HG03565 (cell line): ENCODE measurements at regions not wholly inside any gene's neighbourhood (a gene's known extent, or its start where the extent isn't known, plus 50 kb on each side); places are given as distances from the start of the nearest gene placed in this dataset.

Experiments
- ATAC-seq: cut with Tn5 transposase; IDR thresholded peaks from one replicate; pipeline ENCODE4 v1.9.1; 2021; ENCODE audit warnings: mild to moderate bottlenecking, moderate library complexity; ENCODE audit not compliant: unreplicated experiment

- ATAC-seq: no peak
Measured at GRCh38 chr18:64893349-64893748, 744.5 kb upstream of the LINC00305 start.

DNA sequence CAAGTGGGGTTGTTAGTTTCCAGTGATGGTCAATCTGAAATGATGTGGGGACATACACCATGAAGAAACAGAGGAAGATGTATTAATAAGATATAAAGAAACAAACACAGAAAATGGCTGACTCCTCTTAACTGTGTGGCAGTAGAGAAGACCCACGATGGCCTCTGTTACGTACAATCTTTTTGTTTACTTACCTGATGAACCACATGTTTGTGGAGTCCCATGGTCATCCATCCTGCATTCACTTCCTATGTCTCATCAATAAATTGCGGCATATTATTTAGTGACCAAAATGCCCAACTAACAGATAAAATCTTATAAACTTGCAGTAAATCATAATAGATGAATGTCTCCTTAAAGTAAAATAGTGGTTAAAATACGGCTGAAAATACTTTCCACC is 740.1 kb upstream of the LINC00305 start:
- ATAC-seq: no peak

DNA sequence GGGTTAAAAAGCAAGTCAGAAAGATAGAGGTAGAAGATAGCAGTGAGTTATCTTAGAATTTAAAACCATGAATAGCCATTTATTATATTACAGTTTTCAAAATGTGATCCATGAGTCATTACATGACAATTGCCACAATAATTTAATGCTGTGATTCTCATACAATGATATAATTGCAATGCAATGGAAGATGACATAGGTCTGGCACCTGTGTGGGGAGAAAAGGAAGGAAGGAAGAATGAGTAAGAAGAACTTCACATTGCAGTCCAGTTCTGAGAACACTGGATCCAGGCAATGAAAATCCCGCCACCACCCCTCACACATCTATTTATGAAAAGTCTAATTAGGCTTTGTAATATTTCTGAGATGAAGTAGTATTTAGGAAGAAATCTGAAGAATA is 738.1 kb upstream of the LINC00305 start:
- ATAC-seq: no peak

- no peak for ATAC-seq
Measured at GRCh38 chr18:64882896-64883295, 734.0 kb upstream of the LINC00305 start.

DNA sequence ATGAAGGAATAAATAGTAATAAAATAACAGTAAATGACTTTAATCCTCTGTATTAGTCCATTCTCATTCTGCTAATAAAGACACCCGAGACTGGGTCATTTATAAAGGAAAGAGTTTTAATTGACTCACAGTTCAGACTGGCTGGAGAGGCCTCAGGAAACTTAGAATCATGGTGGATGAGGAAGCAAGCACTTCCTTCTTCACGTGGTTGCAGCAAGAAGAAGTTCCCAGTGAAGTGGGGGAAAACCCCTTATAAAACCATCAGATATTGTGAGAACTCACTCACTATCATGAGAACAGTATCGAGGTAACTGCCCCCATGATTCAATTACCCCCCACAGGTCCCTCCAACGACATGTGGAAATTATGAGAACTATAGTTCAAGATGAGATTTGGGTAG is 727.9 kb upstream of the LINC00305 start:
- no peak for ATAC-seq

- no peak for ATAC-seq
Measured at GRCh38 chr18:64872710-64873458, 724.0 kb upstream of the LINC00305 start.

GRCh38 chr18:64854112-64854511 is 705.2 kb upstream of the LINC00305 start:
- no peak for ATAC-seq

DNA sequence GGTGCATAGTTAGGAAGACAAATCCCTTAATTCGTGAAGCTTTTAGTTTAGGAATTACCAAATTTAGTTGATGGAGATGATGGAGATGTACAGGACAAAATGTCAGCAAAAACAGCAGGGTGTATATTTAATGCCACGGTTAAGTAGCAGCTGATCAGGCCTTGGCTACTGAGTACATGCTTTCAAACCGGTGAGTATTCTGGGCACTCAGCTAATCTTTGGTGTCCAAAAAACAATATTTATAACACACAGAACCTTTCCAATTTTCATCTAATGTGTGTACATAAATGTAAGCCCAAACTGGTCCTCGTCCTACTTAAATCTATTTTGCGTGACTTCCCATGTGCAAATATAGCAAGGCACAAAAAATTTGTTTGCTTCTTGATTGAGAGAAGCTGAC is 703.4 kb upstream of the LINC00305 start:
- ATAC-seq: no peak

GRCh38 chr18:64851726-64852125 is 702.8 kb upstream of the LINC00305 start:
- no peak for ATAC-seq

DNA sequence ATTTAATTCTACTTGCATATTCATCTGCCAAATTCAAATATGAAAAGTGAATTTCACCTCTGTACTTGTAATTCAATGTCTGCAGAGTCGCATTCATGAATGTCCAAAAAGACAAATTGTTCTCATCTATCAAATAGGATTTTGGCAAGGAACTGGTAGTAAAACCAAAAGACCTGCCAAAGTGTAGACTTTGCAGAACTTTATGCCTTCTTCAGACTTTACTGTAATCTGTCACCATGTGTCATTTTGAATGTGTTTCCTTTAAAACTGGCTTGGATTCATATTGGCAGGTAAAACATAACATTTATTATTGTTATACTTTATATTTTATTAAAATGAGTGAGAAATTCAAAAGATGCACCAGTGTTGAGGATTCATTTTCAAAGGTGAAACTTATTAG is 701.9 kb upstream of the LINC00305 start:
- ATAC-seq: no peak

DNA sequence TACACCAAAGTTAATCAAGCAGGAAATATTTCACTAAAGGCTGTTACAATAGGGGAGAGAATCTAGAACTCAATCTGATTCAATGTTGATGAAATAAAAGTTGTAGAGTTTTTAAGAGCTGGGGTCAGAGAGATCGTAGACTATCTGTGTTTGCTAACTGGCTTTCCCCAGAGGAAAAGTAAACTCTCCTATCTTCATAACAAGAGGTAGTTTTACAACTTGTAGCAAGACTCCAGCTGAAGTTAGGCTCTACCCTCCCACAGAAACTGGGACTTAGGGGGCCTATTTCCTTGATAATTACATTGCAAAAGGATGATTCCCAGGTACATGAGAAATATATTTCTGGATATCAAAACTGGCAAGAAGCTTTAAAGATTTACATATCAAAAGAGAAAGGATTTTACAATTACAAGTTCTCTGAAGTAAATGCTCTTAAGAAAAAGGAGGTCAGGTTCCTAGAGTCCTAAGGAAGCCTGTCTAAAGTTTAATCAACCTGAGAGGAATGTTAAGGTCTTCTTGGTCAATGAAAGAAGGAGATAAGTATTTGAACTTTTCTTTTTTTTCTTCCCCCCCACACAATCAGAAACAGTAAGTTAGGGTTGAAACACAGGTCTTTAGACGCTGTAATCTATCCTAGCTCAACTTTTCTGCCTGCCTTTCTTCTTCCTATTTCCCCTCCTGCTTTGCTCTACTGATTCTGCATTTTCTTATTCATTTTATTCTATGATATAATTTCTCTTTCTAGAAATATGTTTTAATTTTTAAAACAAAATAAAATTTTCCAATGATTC is 692.2 kb upstream of the LINC00305 start:
- no peak for ATAC-seq

DNA sequence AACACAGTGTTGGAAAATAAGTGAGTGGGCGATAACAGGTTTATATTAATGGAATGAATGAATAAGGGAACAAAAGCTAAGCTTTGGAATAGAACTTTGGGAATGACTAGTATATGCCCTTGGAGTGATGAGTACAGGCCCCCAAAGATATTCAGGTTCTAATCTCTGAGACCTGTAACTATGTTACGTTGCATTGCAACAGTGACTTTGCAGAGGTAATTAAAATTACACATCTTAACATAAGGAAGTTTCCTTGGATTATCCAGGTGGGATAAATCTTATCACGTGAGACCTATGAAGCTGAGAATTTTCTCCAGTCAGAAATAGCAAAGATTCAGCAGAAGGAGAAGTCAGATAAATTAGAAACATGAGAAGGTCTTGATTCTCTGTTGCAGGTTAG is 661.5 kb upstream of the LINC00305 start:
- no peak for ATAC-seq

DNA sequence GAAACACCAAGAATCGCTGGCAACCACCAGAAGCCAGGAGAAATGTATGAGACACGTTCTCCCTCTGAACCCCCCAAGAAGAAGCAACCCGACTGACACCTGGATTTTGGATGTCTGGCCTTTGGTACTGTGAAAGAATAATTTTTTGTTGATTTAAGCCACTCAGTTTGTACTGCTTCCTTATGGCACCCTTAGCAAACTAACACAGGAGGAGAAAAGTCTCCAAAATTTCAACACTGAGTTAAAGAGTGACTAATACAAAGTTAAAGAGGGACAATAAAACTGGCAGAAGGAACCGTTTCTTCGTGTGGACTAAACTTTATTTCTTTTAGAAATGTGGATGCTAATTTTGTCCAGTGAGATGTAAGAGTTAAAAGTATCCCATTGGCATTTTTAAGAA is 660.9 kb upstream of the LINC00305 start:
- ATAC-seq: no peak

GRCh38 chr18:64807560-64807959 is 658.7 kb upstream of the LINC00305 start:
- ATAC-seq: no peak

DNA sequence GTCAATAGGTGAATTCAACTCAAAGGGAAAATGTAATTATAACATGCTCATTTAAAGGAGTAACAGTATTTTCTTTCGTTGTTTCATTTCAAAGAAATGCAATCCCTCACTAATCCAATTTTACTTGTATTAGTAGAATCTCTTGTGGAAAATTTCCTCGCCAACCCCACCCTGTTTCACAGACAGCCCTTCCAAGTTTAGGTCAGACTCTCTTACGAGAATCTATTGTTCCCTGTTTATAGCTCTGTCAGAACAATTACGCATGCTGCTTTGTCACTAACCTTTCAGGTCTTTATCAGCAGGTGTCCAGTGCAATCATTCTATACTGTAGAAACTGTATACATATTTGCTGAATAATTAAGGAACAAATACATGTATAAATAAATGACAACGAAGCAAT is 657.8 kb upstream of the LINC00305 start:
- ATAC-seq: no peak

DNA sequence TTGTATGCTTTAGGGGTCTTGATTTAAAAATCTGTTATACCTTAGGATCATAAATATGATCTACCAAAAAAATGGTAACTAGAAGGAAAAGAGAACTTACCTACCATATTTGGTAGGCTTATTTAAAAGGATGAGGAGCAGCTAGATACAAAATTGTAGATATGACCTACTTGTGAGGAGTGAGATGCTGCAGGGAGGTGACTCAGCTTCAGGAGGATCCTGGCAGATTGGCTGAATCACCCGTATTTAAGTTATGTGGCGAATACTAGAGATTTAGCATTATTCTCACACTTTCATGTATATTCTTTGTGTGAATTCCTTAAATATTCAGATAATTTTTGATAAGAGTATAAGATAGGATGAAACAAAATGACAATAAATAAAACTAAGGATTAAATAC is 657.3 kb upstream of the LINC00305 start:
- ATAC-seq: no peak

DNA sequence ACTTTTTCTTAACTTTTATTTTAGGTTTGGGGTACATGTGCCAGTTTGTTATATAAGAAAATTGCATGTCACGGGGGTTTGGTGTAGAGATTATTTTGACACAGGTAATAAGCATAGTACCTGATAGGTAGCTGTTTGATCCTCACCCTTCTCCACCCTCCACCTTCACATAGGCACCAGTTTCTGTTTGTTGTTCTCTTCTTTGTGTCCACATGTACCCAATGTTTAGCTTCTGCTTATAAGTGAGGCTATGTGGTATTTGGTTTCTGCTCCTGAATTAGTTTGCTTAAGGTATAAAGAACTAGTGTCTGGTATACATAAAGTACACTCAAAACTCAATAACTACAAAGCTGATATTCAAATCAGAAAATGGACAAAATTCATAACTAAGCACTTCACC is 654.6 kb upstream of the LINC00305 start:
- no peak for ATAC-seq

- ATAC-seq: no peak
Measured at GRCh38 chr18:64800151-64800550, 651.3 kb upstream of the LINC00305 start.

DNA sequence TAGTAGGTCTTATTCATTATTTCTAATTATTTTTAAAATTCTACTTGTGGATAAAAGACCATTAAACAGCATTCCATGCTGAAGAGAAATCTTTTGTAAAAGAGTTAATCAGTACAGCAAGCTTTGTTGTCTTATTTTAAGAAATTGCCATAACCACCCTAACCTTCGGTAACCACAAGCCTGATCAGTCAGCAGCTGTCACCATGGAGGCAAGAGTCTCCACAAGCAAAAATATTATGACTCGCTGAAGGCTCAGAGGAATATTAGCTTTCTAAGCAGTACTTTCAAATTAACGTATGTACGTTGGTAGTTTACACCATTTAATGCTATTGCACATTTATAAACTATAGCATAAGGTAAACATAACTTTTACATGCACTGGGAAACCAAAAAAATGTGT is 650.5 kb upstream of the LINC00305 start:
- no peak for ATAC-seq

- no peak for ATAC-seq
Measured at GRCh38 chr18:64791236-64791635, 642.3 kb upstream of the LINC00305 start.

DNA sequence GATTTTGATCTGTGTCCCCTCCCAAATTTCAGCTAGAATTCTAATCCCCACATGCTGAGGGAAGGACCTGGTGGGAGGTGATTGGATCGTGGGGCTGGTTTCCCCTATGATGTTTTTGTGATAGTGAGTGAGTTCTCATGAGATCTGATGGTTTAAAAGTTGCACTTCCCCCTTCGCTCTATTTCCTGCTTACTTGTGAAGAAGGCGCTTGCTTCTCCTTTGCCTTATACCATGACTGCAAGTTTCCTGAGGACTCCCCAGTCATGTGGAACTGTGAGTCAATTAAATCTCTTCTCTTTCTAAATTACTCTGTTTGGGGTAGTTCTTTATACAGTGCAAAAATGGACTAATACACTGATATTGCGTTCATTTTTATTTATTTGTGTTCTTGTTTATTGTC is 636.8 kb upstream of the LINC00305 start:
- no peak for ATAC-seq

GRCh38 chr18:64777556-64777955 is 628.7 kb upstream of the LINC00305 start:
- ATAC-seq: no peak
